Stimulated activated CD4-positive, alpha-beta T cell treated with anti-CD3 and anti-CD28 coated beads, TNF-alpha, amount 100 ng/mL, for 4 hours (primary cell): ENCODE measurements at regions not wholly inside any gene's neighbourhood (a gene's known extent, or its start where the extent isn't known, plus 50 kb on each side); places are given as distances from the start of the nearest gene placed in this dataset.
"Not testable (repeated sequence)": the region's sequence is repeated elsewhere in the genome, so short reads cannot be mapped to it uniquely, and the experiment has no call there.

Experiments
- DNase-seq, 3 experiments: peaks; one replicate each; pipeline ENCODE4 v3.0.0-alpha.2; 2020; ENCODE audit warnings: low read depth in 3 of 3

GRCh38 chr7:131861620-131862346 lies 305.4 kb upstream of the PODXL start:
- no peak for DNase-seq

DNA sequence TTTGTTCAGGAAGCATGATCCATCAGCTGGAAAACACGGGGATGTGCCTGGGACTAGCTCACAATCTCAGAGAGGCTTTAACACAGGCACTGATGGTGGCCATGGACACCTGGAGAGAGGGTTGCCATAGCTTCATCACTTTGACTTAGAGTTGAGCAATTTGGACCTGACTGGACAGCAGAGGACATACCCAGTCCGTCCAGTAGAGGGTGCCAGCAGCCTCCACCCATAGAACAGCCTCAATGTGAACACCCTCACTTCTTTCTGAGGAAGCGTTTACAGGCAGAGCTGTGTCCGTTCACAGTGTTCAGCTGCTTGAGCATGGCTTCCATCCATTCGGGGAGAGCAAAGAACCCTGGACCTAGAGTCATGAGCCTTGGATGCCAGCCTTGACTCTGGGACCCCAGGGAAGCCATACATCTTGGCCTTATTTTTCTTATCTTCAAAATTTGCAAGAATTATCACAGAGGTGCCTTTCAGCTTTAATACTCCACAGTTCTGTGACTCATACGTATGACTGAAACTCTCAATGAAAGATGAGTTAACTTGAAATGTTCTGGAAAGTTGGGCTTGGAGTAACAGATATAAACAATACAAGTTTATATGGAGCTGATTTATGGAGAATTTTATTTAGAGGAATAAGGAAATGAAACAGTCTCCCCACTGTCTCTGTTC lies 302.9 kb upstream of the PODXL start:
- peak in 1 of 3 experiments; percentile 9 for DNase-seq

DNA sequence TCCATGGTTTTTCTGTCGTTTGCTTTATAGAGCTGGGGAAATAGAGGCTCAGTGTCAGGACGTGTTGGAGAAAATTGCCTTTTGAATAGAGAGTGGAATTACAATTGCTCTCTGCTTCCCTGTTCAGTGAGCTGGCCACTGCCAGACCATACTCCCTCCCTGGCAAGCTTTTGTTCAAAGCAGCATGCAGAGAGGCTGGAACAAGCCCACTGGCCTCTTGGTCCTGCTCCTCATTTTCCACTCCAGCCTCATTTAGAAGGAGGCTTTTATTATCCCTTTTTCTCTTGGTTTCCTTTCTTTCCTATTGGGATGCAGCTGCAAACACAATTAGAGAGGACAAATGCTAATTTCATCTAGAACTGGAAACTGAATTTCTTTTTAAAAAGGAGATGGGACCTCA lies 302.2 kb upstream of the PODXL start:
- DNase-seq, result no peak

- no peak for DNase-seq
Measured at GRCh38 chr7:131849472-131849871, 293.0 kb upstream of the PODXL start.

DNA sequence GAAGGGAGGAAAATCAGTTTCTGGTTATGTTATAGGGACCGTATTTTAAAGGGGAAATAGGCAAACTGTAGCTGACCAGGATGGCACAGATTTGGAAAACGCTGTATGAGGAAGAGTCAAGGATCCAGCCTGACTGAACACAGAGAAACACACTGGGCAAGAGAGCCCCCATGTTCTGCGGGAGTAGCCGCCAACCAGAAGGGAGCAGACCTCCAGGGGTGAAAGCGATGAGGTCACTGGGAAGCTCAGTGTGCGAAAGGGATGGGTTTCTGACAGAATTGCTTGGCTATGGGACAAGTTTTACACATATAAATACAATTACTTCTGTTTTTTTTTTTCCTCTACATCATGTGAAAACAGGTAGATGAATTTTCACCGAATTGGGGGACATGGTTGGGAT lies 291.6 kb upstream of the PODXL start:
- no peak for DNase-seq

DNA sequence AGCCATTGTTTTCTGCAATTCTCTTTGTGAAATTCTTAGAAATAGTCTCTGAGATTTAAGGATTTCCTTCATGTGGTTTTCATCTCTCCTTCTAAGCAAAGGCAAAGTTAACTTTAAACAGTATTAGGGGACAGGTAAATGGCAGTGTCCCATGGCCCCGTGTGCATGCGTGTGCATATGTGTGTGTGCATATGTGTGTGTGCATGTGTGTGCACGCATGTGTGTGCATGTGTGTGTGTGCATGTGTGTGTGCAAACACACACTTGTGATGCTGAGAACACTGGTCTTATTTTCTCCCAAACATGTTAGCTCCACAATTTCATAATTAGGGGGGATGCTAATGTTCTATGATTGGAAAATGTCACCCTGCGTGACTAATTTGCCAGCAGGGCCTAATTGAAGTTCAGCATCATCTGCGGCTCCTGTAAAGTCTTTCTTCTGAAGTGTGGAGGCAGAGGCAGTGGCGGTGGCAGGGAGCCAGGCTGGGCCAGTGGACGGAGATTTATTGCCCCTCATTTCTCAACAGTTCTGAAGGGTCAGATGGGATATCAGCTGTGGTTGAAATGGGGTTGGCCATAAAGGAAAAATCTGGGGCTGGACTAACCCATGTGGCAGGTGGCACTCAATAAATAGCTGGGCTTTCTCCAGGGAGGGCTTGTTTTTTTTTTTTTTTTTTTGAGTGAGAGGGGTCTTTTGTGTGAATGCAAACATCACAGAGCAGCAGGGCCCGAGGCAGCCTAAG lies 289.3 kb upstream of the PODXL start:
- DNase-seq, result no peak

DNA sequence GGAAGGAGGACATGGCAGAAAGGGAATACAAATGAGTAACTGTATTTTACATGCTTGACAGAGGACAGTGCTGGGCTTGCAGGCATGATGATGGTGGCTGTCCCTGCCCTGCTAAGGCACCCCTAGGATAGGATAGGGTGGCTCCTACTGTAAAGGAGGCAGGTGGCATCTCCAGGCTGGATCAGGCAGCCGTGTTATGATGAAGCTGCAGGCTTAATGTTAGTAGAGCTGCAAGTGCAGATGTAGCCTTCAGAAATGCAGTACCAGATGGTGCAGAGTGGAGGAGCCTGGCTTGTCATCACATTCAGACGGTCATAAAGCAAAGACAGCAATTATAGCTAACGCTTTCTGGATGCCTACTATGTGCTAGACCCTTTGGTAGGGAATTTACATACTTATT lies 287.9 kb upstream of the PODXL start:
- no peak for DNase-seq

GRCh38 chr7:131843898-131844331 lies 287.5 kb upstream of the PODXL start:
- no peak for DNase-seq

DNA sequence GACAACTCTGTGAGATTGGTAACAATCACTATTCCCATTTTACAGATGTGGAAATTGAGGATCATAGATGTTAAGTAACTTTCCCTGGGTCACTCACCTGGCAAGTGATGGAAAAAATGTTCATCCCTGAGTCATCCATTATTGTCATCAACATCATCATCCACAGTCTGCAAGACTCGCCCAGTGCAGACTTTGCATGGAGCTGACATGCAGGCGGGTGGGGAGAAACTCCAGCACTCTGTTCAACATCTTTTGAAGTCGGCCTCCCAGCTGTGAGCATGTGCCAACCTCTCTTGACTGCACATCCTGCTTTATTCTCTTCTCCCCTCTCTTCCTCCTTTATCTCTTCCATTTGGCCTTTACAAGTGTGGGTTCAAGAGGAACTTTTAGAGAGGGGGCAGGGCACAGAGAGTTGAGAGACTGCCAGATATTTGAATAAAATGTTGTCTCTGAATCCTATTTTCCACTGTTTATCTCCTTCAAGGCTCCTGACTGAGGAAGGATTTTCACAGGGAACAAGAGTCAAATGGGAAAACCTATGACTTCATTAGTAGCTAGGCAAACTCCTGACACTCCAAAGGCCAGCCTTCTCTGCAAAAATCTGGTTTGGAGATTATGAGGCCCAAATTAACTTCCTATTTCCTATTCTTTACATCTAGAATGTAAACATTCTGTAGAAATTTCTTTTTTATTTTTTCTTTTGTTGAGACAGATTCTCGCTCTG lies 283.7 kb upstream of the PODXL start:
- no peak for DNase-seq

DNA sequence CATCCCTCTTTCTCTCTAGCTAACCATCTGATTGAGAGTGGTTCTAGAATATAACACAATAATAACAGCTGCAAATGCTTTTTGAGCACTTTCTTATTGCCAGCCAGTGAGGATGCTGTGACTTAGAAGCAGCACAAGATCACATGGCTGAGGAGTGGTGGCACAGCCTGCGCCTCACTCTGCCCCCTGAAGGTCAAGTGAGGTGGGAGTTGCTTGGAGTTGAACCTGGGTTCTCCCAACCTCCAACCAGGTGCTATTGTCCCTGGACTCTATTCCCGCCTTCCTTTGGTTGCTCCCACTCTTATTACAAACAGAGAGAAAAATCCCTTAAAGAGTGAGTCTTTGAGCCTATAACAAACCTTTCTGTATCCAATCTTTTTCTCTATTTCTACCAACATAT lies 280.3 kb upstream of the PODXL start:
- DNase-seq, result no peak

DNA sequence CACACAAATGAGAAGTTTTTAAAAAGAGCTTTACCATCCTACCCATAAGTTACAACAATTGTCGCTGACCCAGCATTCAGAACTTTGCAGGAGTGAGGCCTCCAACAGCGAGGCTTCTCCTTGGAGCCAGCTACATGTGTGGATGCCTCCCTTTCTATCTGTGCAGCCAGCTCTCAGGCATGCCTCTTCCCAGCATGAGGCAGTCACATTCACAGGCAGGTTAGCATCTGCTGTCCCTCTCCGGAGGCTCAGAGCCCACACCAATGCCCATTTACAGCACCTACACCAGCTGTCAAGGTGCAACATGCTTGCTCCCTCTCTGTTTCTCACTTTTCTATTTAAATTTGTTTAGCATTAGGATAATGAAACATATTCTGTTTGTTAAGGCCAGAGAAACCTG lies 278.7 kb upstream of the PODXL start:
- DNase-seq, result no peak

DNA sequence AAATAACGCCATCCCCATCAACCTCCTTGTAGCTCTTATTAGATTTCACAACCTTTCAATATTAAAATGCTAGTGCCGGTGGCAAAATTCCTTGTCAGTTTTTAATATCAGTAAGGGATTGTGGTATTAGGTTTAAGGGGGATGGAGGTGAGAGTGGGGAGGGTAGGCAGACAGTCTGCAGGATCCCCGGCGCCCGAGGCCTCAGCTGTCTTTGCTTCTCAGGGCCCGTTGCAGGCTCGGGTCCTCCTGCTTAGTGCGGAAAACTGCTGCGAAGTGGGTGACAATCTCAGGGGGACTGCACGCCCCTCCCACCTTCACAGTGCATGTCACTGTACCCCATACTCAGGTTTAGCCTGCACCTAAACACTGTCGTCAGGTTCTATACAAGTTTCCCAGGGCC lies 274.3 kb upstream of the PODXL start:
- DNase-seq, result no peak

DNA sequence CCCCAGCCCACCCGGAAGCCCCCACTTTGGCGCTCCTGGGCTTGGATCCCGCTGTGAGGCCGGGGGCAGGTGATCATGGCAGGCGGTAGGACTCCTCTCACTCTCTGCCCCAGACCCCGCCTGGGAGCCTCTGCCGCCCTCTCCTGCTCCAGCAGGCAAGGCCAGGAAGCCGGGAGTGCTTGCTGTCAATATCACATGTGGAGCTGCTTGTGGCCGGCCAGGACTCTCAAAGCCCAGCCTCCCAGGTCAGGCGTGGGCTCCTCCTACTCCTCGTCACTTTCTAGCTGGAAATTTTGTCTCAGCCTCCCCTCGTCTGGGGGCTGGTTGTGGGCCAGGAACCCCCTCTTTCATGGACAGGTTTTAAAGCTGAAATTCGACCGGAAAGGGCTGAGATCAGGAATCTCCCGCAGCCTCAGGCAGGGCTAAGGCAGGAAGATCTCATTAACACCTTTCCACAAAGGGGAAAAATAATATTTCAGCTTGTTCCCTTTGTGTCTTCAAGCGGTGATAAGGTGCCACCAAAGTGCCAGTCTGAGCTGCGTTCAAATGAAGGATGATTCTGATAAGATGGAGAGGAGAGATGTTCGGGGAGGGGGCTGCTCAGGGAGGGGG lies 273.6 kb upstream of the PODXL start:
- DNase-seq, result no peak

GRCh38 chr7:131827421-131827820 lies 271.0 kb upstream of the PODXL start:
- no peak for DNase-seq

DNA sequence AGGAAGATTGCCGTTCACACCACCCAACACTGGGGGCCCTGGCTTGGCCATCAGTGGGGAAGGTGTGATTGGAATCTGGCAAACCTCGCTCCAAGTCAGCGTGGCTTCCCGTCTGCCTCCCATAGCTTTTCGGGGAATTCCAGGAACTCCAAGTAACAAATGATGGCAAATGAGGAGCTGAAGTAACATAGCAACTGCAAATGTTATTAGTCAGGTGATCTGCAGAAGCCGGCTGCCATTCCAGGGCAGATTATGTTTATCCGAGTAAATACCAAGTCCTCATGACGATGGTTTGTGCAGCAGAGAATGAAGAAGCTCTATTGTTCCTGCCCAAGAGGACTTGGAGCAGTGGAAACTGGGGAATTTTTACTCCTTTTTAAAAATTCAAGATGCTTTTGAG lies 270.5 kb upstream of the PODXL start:
- no peak for DNase-seq

- not testable (repeated sequence) for DNase-seq
Measured at GRCh38 chr7:131823961-131824440, 267.6 kb upstream of the PODXL start.

- no peak for DNase-seq
Measured at GRCh38 chr7:131819891-131820290, 263.5 kb upstream of the PODXL start.

GRCh38 chr7:131816391-131817007 lies 260.1 kb upstream of the PODXL start:
- no peak for DNase-seq

DNA sequence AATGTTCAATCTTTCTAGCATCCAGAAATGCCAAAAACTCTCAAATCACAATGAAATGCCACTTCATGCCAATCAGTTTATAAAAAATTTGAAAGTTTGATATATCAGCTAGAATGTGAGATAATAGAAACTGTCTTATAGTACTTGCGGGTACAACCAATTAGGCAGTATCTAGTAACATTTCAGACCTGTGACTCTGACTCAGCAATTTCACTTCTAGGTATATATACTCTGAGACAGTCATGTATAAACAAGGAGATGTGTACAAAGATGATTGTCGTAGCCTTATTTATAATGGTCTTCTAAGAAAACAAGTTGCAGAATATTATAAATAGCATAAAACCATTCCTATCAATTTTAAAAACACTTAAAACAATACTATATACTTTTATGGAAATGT lies 252.3 kb upstream of the PODXL start:
- no peak for DNase-seq

- DNase-seq, result not testable (repeated sequence)
Measured at GRCh38 chr7:131808156-131808555, 251.7 kb upstream of the PODXL start.

DNA sequence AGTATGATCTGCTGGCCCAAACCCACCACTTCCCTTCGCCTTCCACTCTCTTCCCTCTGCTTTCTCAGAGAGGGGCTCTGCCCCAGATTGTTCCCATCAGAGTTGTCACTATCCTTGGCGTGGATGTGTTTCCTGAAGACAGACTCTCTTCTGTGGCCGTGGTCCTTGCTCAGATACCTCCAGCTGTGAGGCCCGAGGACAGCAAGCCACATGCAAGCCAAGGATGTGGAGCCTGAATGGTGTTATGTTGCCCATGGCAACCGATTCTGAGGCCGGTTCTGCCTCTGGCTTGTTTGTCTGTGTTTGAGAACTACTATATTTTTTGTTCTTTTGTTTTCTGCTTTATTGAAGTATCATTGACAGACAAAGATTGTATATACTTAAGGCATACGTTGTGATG lies 247.4 kb upstream of the PODXL start:
- no peak for DNase-seq
